ENCODE measurements at regions not wholly inside any gene's neighbourhood (a gene's known extent, or its start where the extent isn't known, plus 50 kb on each side); places are given as distances from the start of the nearest gene placed in this dataset.

GRCh38 chr5:124599028-124599973, 147.1 kb downstream of the ZNF608 start:
- no peak overlapping the region for H3K27ac ChIP-seq
- WGBS = 40% methylated on average over 10 of the region's 10 CpGs

GRCh38 chr5:124596595-124597421, 149.6 kb downstream of the ZNF608 start:
- no peak overlapping the region for H3K4me3 ChIP-seq
- no peak for TF ChIP-seq POLR2A (IDR thresholded peaks at IDR 0.05)
- TF ChIP-seq CTCF (IDR thresholded peaks at IDR 0.05) = no peak
- TF ChIP-seq EP300 (IDR thresholded peaks at IDR 0.05) = no peak
- no peak for TF ChIP-seq POLR2AphosphoS5 (IDR thresholded peaks at IDR 0.05)
- no peaks in the 10 kb centered on the region for H3K27me3 ChIP-seq
- no peaks in the 10 kb centered on the region for H3K36me3 ChIP-seq
- WGBS = 49% methylated on average over 5 of the region's 5 CpGs
- H3K9me3 ChIP-seq = no peaks in the 10 kb centered on the region
- H3K4me1 ChIP-seq = peaks cover 19% of the 10 kb centered on the region
- H3K27ac ChIP-seq = no peak overlapping the region
- no peak for DNase-seq (ENCODE audit: low spot score in 2 of 2)

More at GRCh38 chr5:124599028-124599973, 147.1 kb downstream of the ZNF608 start:
- no peaks in the 10 kb centered on the region for H3K27me3 ChIP-seq
- TF ChIP-seq EP300 (IDR thresholded peaks at IDR 0.05) (no peak), POLR2AphosphoS5 (IDR thresholded peaks at IDR 0.05) (no peak)
- no peaks in the 10 kb centered on the region for H3K9me3 ChIP-seq
- H3K36me3 ChIP-seq = no peaks in the 10 kb centered on the region
- no peak overlapping the region for H3K4me3 ChIP-seq
- no peak for DNase-seq (ENCODE audit: low spot score in 2 of 2)
- H3K4me1 ChIP-seq = peaks cover 19% of the 10 kb centered on the region

GRCh38 chr5:124593952-124594351, 152.5 kb downstream of the ZNF608 start:
- TF ChIP-seq POLR2AphosphoS5 (IDR thresholded peaks at IDR 0.05) (no peak), POLR2A (IDR thresholded peaks at IDR 0.05) (no peak), CTCF (IDR thresholded peaks at IDR 0.05) (no peak), EP300 (IDR thresholded peaks at IDR 0.05) (no peak)
- no peak overlapping the region for H3K27ac ChIP-seq
- no peak overlapping the region for H3K4me3 ChIP-seq
- H3K9me3 ChIP-seq = no peaks in the 10 kb centered on the region
- no peaks in the 10 kb centered on the region for H3K27me3 ChIP-seq
- 100% methylated on average over 1 of the region's 1 CpG for WGBS
- H3K4me1 ChIP-seq = peaks cover 8% of the 10 kb centered on the region
- no peak for DNase-seq (ENCODE audit: low spot score in 2 of 2)
- H3K36me3 ChIP-seq = no peaks in the 10 kb centered on the region

GRCh38 chr5:124592891-124593290, 153.5 kb downstream of the ZNF608 start:
- Histone ChIP-seq H3K4me3 (no peak overlapping the region), H3K27me3 (no peaks in the 10 kb centered on the region), H3K4me1 (peaks cover 7% of the 10 kb centered on the region), H3K36me3 (no peaks in the 10 kb centered on the region), H3K9me3 (no peaks in the 10 kb centered on the region), H3K27ac (no peak overlapping the region)
- TF ChIP-seq POLR2A (IDR thresholded peaks at IDR 0.05) (no peak), CTCF (IDR thresholded peaks at IDR 0.05) (no peak)
- WGBS = 99% methylated on average over 2 of the region's 2 CpGs
- no peak for DNase-seq (ENCODE audit: low spot score in 2 of 2)

- no peaks in the 10 kb centered on the region for H3K36me3 ChIP-seq
- H3K4me3 ChIP-seq = no peak overlapping the region
- no peak for TF ChIP-seq POLR2AphosphoS5 (IDR thresholded peaks at IDR 0.05)
- TF ChIP-seq CTCF (IDR thresholded peaks at IDR 0.05) = no peak
- TF ChIP-seq POLR2A (IDR thresholded peaks at IDR 0.05) = no peak
- TF ChIP-seq EP300 (IDR thresholded peaks at IDR 0.05) = no peak
- WGBS = 92% methylated on average over 5 of the region's 5 CpGs
- DNase-seq (ENCODE audit: low spot score in 2 of 2) = no peak
- H3K27ac ChIP-seq = no peak overlapping the region
- no peaks in the 10 kb centered on the region for H3K27me3 ChIP-seq
- peaks cover 1% of the 10 kb centered on the region for H3K4me1 ChIP-seq
- H3K9me3 ChIP-seq = no peaks in the 10 kb centered on the region
Measured at GRCh38 chr5:124591583-124591982, 154.9 kb downstream of the ZNF608 start.
